Nephron progenitor cell (in vitro differentiated cells): ENCODE measurements at regions not wholly inside any gene's neighbourhood (a gene's known extent, or its start where the extent isn't known, plus 50 kb on each side); places are given as distances from the start of the nearest gene placed in this dataset.

Experiments
- DNase-seq: peaks from one replicate; pipeline ENCODE4 v3.0.0; 2021
- H3K27ac Mint-ChIP-seq: 2 replicates; pipeline ENCODE4 v1.8.0; 2021; ENCODE audit warnings: mild to moderate bottlenecking, moderate library complexity, mixed read lengths
- H3K27me3 Mint-ChIP-seq: 2 replicates; pipeline ENCODE4 v1.8.0; 2021; ENCODE audit warnings: mild to moderate bottlenecking, low read depth, mixed read lengths; ENCODE audit not compliant: poor library complexity
- H3K36me3 Mint-ChIP-seq: 2 replicates; pipeline ENCODE4 v1.8.0; 2021; ENCODE audit warnings: low read depth, mixed read lengths
- H3K4me1 Mint-ChIP-seq: 2 replicates; pipeline ENCODE4 v1.8.0; 2021; ENCODE audit warnings: mixed read lengths
- H3K4me3 Mint-ChIP-seq: 2 replicates; pipeline ENCODE4 v1.8.0; 2021; ENCODE audit warnings: mild to moderate bottlenecking, moderate library complexity, mixed read lengths
- H3K9me3 Mint-ChIP-seq: 2 replicates; pipeline ENCODE4 v1.8.0; 2021; ENCODE audit warnings: mild to moderate bottlenecking, moderate library complexity, mixed read lengths
- TF ChIP-seq, protein P1 (sequence below): fragments of 200-600 bp; sonication (generic); IDR thresholded peaks from 2 replicates; pipeline ENCODE4 v1.5.0; 2021; ENCODE audit warnings: antibody characterized with exemption

DNA sequence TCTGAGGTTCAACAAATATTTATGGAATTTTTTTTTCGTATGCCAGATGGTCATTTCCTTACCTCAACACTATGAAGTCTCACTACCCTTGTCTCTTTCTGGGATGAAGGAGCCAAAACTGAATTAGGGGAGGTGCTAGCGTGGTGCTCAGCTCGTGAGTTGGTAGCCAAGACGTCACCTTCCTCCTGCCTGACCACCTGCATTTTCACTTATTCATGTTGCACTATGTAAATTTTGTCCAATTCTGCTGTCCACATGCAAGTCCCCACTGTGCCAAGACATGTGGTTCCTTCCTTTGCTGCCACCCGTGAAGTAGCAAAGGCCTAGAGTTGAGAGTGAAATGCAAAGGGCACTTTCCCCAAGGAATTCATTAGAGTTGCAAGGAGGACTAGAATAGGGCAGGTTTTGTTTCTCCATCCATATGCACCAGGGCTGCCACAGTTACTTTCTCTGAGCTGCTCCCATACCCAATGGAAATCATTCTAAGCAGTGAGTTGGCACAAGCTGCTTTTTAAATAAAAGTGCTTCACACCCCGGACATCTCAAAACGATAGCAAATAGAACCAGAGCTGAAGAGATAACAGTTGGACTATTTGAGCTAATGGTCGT is 591.3 kb upstream of the NOX3 start:
- Mint-ChIP-seq H3K27ac (no peak overlapping the region), H3K36me3 (no peaks in the 10 kb centered on the region), H3K4me3 (no peak overlapping the region), H3K27me3 (no peaks in the 10 kb centered on the region), H3K9me3 (peaks cover 7% of the 10 kb centered on the region), H3K4me1 (peaks cover 11% of the 10 kb centered on the region)
- TF ChIP-seq, protein P1, sequence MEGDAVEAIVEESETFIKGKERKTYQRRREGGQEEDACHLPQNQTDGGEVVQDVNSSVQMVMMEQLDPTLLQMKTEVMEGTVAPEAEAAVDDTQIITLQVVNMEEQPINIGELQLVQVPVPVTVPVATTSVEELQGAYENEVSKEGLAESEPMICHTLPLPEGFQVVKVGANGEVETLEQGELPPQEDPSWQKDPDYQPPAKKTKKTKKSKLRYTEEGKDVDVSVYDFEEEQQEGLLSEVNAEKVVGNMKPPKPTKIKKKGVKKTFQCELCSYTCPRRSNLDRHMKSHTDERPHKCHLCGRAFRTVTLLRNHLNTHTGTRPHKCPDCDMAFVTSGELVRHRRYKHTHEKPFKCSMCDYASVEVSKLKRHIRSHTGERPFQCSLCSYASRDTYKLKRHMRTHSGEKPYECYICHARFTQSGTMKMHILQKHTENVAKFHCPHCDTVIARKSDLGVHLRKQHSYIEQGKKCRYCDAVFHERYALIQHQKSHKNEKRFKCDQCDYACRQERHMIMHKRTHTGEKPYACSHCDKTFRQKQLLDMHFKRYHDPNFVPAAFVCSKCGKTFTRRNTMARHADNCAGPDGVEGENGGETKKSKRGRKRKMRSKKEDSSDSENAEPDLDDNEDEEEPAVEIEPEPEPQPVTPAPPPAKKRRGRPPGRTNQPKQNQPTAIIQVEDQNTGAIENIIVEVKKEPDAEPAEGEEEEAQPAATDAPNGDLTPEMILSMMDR: no peak
- no peak for DNase-seq

DNA sequence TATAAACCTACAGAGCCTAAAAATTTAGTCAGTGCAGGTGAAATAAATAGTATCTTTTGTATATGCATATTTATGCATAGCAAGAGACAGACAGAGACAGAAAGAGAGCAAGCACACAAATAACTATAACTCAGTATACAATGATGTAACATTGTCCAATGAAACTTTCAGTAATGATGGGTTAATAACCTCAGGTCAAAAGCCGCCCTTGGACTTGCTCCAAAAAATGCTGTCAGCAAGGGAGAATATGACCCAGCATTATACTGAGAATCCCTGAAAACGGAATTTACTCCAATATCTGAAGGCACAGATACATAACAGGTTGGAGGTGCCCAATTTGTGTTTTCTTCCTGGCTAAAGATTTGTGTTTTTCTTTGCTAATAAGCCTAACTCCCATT is 590.6 kb upstream of the NOX3 start:
- TF ChIP-seq, protein P1: no peak

DNA sequence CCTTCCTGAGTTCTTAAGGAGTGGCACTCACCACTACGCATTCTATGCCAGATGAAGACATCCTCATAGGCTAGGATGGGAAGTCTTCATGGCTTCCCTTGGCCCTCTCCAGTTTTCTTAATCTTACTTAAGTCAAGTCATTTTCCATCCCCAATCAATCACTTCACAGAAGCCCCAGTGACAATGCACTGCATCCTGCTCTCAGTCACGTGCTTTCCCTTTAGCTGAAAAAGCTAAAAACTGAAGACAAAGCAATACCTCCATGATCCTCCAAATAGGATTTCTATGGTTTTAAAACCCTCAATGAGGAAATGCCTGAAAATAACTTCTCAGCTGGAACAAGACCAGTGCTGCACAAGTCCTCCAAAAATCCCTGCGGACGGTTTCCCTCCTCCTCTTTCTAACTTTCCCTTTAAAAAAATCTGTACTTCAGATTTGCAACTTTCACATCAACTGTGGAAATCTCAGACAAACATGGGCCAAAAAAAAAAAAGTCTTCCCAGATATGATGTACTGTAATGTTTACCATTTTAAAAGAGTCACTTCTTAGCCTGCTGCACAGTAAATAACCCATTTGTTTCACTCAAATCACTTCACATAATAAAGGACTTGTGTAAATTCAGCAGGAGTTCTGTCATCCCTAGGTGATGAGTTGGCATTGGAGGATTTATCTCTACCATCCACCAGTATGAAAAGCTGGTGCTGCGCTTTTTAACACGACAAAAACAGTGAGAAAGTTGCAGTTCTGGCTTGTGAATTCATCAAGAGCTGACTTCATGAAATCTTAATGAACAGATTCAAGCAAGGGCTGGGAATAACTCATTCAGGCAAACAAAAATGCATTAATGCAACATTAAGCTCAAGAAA is 590.0 kb upstream of the NOX3 start:
- Mint-ChIP-seq H3K4me3 (no peak overlapping the region), H3K9me3 (peaks cover 7% of the 10 kb centered on the region), H3K4me1 (peaks cover 11% of the 10 kb centered on the region), H3K36me3 (no peaks in the 10 kb centered on the region), H3K27me3 (no peaks in the 10 kb centered on the region), H3K27ac (no peak overlapping the region)
- DNase-seq: no peak
- TF ChIP-seq, protein P1: no peak

More for the DNA sequence above, 590.6 kb upstream of the NOX3 start:
- Mint-ChIP-seq H3K9me3 (peaks cover 7% of the 10 kb centered on the region), H3K27me3 (no peaks in the 10 kb centered on the region), H3K36me3 (no peaks in the 10 kb centered on the region), H3K4me1 (peaks cover 11% of the 10 kb centered on the region), H3K27ac (no peak overlapping the region), H3K4me3 (no peak overlapping the region)
- DNase-seq: no peak

DNA sequence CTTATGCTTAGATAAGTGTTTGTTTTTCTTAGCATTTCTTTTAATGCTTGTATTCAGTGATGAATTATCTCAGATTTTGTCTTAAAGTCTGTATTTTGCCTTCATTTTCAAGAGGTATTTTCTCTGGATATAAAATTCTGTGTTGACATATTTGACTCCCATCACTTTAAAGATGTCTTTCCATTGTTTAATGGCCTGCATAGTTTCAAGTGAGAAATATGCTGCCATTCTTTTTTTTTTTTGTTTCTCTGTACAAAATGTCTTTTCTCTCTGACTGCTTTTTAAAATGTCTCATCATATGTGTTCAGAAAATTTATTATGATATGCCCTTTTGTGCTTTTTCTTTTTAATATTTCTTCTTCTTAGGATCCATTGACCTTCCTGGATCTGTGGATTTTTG is 578.0 kb upstream of the NOX3 start:
- Mint-ChIP-seq H3K27ac (no peak overlapping the region), H3K4me1 (peaks cover 7% of the 10 kb centered on the region), H3K36me3 (peaks cover 5% of the 10 kb centered on the region), H3K27me3 (peaks cover 4% of the 10 kb centered on the region), H3K4me3 (no peak overlapping the region), H3K9me3 (peaks cover 24% of the 10 kb centered on the region)
- DNase-seq: no peak
- TF ChIP-seq, protein P1: no peak

DNA sequence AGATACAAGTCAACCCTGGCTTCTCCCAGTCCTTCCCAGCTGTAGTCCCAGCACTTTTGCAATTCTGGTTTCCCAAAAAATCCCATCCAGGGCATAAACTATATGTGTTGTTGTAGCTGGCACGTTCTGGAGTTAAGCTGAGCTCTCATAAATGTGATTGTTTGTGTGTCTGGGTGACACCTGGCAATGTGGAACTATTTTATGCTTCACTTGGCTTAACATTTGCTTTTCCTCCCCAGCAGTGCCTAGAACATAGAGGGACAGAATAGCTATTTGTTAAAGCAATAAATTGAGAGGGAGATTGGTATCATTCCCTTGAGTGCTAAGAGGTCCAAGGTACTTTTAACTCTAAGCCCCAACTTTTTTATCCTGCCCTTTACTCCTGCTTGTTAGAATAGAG is 575.9 kb upstream of the NOX3 start:
- DNase-seq: no peak
- Mint-ChIP-seq H3K4me3 (no peak overlapping the region), H3K27me3 (peaks cover 4% of the 10 kb centered on the region), H3K4me1 (peaks cover 12% of the 10 kb centered on the region), H3K36me3 (peaks cover 5% of the 10 kb centered on the region), H3K9me3 (peaks cover 24% of the 10 kb centered on the region), H3K27ac (no peak overlapping the region)
- TF ChIP-seq, protein P1: no peak
